ENCODE measurements at regions not wholly inside any gene's neighbourhood (a gene's known extent, or its start where the extent isn't known, plus 50 kb on each side); places are given as distances from the start of the nearest gene placed in this dataset.

DNA sequence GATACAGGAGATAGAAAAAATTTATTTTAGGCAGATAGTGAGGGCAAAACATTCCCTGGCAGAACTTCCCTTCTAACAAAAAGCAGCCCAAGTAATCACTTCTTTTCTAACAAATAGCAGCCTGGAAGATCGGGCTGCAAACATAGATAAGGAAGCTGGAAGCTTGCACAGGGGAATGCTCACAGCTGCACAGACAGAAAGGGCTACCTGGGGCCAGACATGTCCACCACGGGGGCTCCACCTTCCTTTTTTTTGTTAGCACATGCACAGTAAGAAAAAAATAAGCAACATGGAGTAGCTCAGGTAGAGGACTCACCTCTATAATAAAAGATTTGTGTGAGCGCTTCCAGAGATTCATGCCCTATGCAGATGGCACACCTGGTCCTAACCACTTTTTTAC lies 420.5 kb downstream of the PTH2R start (continued):
- TF ChIP-seq, protein P1, sequence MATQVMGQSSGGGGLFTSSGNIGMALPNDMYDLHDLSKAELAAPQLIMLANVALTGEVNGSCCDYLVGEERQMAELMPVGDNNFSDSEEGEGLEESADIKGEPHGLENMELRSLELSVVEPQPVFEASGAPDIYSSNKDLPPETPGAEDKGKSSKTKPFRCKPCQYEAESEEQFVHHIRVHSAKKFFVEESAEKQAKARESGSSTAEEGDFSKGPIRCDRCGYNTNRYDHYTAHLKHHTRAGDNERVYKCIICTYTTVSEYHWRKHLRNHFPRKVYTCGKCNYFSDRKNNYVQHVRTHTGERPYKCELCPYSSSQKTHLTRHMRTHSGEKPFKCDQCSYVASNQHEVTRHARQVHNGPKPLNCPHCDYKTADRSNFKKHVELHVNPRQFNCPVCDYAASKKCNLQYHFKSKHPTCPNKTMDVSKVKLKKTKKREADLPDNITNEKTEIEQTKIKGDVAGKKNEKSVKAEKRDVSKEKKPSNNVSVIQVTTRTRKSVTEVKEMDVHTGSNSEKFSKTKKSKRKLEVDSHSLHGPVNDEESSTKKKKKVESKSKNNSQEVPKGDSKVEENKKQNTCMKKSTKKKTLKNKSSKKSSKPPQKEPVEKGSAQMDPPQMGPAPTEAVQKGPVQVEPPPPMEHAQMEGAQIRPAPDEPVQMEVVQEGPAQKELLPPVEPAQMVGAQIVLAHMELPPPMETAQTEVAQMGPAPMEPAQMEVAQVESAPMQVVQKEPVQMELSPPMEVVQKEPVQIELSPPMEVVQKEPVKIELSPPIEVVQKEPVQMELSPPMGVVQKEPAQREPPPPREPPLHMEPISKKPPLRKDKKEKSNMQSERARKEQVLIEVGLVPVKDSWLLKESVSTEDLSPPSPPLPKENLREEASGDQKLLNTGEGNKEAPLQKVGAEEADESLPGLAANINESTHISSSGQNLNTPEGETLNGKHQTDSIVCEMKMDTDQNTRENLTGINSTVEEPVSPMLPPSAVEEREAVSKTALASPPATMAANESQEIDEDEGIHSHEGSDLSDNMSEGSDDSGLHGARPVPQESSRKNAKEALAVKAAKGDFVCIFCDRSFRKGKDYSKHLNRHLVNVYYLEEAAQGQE (IDR thresholded peaks at IDR 0.05; ENCODE audit: unreplicated experiment), result no peak
- TF ChIP-seq, protein P2, sequence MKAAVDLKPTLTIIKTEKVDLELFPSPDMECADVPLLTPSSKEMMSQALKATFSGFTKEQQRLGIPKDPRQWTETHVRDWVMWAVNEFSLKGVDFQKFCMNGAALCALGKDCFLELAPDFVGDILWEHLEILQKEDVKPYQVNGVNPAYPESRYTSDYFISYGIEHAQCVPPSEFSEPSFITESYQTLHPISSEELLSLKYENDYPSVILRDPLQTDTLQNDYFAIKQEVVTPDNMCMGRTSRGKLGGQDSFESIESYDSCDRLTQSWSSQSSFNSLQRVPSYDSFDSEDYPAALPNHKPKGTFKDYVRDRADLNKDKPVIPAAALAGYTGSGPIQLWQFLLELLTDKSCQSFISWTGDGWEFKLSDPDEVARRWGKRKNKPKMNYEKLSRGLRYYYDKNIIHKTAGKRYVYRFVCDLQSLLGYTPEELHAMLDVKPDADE (IDR thresholded peaks at IDR 0.05), result no peak
- TF ChIP-seq EZH2phosphoT487 (IDR thresholded peaks at IDR 0.05; ENCODE audit: unreplicated experiment) (no peak), ZNF331 (CRISPR knock-in tag; IDR thresholded peaks at IDR 0.05; ENCODE audit: low read depth) (no peak)

DNA sequence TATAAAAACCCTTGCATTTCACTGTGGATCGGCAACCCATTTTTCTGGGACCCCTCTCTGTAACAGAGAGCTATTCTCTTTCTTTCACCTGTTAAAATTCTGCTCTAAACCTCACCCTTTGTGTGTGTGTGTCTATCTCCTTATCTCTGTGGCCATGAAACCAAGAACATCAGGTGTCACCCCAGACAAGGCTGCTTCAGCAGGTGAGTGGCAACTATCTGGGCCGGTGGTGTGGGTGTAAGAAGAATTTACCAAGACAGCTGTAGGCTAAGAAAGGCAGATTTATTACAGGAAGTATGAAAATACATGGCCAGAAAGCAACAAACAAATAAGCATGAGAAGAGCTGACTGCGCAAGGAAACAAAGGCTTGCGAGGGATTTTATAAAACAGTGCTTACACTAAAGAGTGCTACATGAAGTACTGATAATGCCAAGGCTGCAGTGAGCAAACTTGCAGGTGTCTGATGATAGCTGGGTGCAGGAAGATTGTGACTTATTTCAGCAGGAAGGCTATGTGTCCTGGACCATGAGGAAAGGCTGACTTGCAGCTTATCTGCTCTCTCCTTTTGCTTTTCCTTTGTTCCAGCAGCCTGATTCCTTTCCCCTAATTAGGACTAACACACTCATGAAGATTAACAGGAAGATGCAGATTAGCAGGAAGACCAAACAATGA lies 421.1 kb downstream of the PTH2R start:
- peak overlapping the region; percentile 76; the same call in 1 of the 2 replicates for H2AFZ ChIP-seq
- no peaks in the 10 kb centered on the region for H3K79me2 ChIP-seq (replicated peaks; ENCODE audit: insufficient read depth)
- H3K27ac ChIP-seq (ENCODE audit: low read depth), result no peak overlapping the region
- H3K4me3 Mint-ChIP-seq, result no peak overlapping the region
- H3K9me2 ChIP-seq (ENCODE audit: insufficient read depth), result no peaks in the 10 kb centered on the region; the same call in 1 of the 2 replicates
- H3K4me2 ChIP-seq, result peak overlapping the region; percentile 44; the same call in 1 of the 2 replicates
- DNase-seq (ENCODE audit: low spot score) (no peak), ATAC-seq (no peak)
- H3K9me3 Mint-ChIP-seq, result peaks cover 28% of the 10 kb centered on the region
- H3K27me3 ChIP-seq (ENCODE audit: insufficient read depth), result no peaks in the 10 kb centered on the region
- no peaks in the 10 kb centered on the region for H4K20me1 ChIP-seq (replicated peaks; ENCODE audit: insufficient read depth)
- H3K4me1 ChIP-seq (ENCODE audit: insufficient read depth), result peaks cover 15% of the 10 kb centered on the region; the same call in 1 of the 2 replicates
- peaks cover 2% of the 10 kb centered on the region for H3K27me3 Mint-ChIP-seq (ENCODE audit: insufficient read depth, low read depth, poor library complexity)
- no peak overlapping the region for H3K27ac Mint-ChIP-seq
- no peak overlapping the region for H3K4me3 ChIP-seq
- H3K36me3 ChIP-seq (ENCODE audit: insufficient read depth), result peaks cover 9% of the 10 kb centered on the region; the same call in 1 of the 2 replicates
- no peaks in the 10 kb centered on the region for H3F3A ChIP-seq (replicated peaks; ENCODE audit: low read depth)
- peaks cover 27% of the 10 kb centered on the region for H3K36me3 Mint-ChIP-seq (ENCODE audit: low read depth)
- H3K4me1 Mint-ChIP-seq, result peaks cover 9% of the 10 kb centered on the region; the same call in 2 of the 3 replicates
- no peak for TF ChIP-seq EZH2 (IDR thresholded peaks at IDR 0.05; ENCODE audit: low read depth, unreplicated experiment)
- TF ChIP-seq ZNF114 (CRISPR knock-in tag; IDR thresholded peaks at IDR 0.05), result no peak
- TF ChIP-seq EZH2phosphoT487 (IDR thresholded peaks at IDR 0.05; ENCODE audit: unreplicated experiment), result no peak
- TF ChIP-seq, protein P3, sequence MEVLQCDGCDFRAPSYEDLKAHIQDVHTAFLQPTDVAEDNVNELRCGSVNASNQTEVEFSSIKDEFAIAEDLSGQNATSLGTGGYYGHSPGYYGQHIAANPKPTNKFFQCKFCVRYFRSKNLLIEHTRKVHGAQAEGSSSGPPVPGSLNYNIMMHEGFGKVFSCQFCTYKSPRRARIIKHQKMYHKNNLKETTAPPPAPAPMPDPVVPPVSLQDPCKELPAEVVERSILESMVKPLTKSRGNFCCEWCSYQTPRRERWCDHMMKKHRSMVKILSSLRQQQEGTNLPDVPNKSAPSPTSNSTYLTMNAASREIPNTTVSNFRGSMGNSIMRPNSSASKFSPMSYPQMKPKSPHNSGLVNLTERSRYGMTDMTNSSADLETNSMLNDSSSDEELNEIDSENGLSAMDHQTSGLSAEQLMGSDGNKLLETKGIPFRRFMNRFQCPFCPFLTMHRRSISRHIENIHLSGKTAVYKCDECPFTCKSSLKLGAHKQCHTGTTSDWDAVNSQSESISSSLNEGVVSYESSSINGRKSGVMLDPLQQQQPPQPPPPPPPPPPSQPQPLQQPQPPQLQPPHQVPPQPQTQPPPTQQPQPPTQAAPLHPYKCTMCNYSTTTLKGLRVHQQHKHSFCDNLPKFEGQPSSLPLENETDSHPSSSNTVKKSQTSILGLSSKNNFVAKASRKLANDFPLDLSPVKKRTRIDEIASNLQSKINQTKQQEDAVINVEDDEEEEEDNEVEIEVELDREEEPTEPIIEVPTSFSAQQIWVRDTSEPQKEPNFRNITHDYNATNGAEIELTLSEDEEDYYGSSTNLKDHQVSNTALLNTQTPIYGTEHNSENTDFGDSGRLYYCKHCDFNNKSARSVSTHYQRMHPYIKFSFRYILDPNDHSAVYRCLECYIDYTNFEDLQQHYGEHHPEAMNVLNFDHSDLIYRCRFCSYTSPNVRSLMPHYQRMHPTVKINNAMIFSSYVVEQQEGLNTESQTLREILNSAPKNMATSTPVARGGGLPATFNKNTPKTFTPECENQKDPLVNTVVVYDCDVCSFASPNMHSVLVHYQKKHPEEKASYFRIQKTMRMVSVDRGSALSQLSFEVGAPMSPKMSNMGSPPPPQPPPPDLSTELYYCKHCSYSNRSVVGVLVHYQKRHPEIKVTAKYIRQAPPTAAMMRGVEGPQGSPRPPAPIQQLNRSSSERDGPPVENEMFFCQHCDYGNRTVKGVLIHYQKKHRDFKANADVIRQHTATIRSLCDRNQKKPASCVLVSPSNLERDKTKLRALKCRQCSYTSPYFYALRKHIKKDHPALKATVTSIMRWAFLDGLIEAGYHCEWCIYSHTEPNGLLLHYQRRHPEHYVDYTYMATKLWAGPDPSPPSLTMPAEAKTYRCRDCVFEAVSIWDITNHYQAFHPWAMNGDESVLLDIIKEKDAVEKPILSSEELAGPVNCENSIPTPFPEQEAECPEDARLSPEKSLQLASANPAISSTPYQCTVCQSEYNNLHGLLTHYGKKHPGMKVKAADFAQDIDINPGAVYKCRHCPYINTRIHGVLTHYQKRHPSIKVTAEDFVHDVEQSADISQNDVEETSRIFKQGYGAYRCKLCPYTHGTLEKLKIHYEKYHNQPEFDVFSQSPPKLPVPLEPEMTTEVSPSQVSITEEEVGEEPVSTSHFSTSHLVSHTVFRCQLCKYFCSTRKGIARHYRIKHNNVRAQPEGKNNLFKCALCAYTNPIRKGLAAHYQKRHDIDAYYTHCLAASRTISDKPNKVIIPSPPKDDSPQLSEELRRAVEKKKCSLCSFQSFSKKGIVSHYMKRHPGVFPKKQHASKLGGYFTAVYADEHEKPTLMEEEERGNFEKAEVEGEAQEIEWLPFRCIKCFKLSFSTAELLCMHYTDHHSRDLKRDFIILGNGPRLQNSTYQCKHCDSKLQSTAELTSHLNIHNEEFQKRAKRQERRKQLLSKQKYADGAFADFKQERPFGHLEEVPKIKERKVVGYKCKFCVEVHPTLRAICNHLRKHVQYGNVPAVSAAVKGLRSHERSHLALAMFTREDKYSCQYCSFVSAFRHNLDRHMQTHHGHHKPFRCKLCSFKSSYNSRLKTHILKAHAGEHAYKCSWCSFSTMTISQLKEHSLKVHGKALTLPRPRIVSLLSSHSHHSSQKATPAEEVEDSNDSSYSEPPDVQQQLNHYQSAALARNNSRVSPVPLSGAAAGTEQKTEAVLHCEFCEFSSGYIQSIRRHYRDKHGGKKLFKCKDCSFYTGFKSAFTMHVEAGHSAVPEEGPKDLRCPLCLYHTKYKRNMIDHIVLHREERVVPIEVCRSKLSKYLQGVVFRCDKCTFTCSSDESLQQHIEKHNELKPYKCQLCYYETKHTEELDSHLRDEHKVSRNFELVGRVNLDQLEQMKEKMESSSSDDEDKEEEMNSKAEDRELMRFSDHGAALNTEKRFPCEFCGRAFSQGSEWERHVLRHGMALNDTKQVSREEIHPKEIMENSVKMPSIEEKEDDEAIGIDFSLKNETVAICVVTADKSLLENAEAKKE (CRISPR knock-in tag; IDR thresholded peaks at IDR 0.05), result no peak
- TF ChIP-seq NANOG (IDR thresholded peaks at IDR 0.05; ENCODE audit: borderline replicate concordance), result no peak
- TF ChIP-seq STAT1 (IDR thresholded peaks at IDR 0.05; ENCODE audit: unreplicated experiment), result no peak
- TF ChIP-seq, protein P2 (IDR thresholded peaks at IDR 0.05), result no peak
- no peak for TF ChIP-seq CREB1 (CRISPR knock-in tag; IDR thresholded peaks at IDR 0.05; ENCODE audit: low read depth)
